ENCODE measurements at regions not wholly inside any gene's neighbourhood (a gene's known extent, or its start where the extent isn't known, plus 50 kb on each side); places are given as distances from the start of the nearest gene placed in this dataset.

DNA sequence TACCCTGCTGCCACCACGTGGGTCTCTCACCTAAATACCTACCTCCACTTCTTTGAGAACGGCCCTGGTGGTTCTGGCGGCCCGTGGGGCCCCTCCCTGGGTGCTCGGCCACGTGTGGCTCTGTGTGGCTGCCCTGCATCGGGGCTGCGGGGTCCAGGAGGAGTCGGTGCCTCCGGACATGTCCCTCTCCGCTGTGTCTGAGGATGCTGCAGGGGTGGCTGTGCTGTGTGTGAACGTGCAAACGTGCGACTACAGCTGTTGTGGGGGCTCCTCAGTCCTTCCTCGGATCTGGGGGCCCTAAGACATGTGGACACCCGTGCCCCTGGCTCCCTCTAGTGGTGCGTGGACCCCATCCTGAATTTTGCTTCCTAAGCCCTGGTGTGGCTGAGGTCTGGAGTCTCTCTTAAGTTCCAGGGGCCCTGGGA lies 691.8 kb downstream of the QKI start:
- Histone ChIP-seq H3K27me3 (ENCODE audit: control insufficient read depth in 2 of 2, insufficient read depth in 2 of 2, low read length in 2 of 2) (peaks cover 2 to 12% of the 10 kb centered on the region in 2 experiments; a peak in 2 of 5 replicates), H2AFZ (ENCODE audit: low read depth, low read length) (peak overlapping the region; percentile 86), H3K9ac (ENCODE audit: insufficient read depth in 1 of 2, low read depth in 2 of 2, low read length in 2 of 2) (peak overlapping the region in 1 of 2 experiments; percentile 11; a peak in 1 of 4 replicates), H3K79me2 (ENCODE audit: control insufficient read depth, insufficient read depth, low read length) (no peaks in the 10 kb centered on the region), H3K4me1 (replicated peaks in 1 of 2; ENCODE audit: control insufficient read depth in 2 of 2, insufficient read depth in 2 of 2, low read length in 2 of 2) (peaks cover 5 to 21% of the 10 kb centered on the region in 2 experiments; a peak in 4 of 5 replicates), H3K27ac (ENCODE audit: extremely low read depth, low read depth, low read length) (no peak overlapping the region), H3K4me2 (ENCODE audit: insufficient read depth, low read length) (peak overlapping the region; percentile 64), H3K9me3 (replicated peaks; ENCODE audit: control insufficient read depth, insufficient read depth, low read depth, low read length) (no peaks in the 10 kb centered on the region), H3K36me3 (ENCODE audit: control insufficient read depth, insufficient read depth, low read length) (no peaks in the 10 kb centered on the region), H4K20me1 (replicated peaks; ENCODE audit: control insufficient read depth, insufficient read depth, low read length) (no peaks in the 10 kb centered on the region), H3K9me1 (ENCODE audit: control insufficient read depth, insufficient read depth, low read length) (no peaks in the 10 kb centered on the region), H3K4me3 (peak overlapping the region; percentile 14; the same call in 1 of the 2 replicates)
- ChIA-PET POLR2A (no interaction called here), CTCF (ENCODE audit: low intra/inter-chr PET ratio) (no interaction called here)
- BruUV-seq (replicated peaks), result no TSS peak
- peak; percentile 68 to 74 (median 70) for DNase-seq (ENCODE audit: extremely low read depth in 1 of 4, low spot score in 3 of 4)
- peak; percentile 75 for FAIRE-seq
- intact Hi-C loops (cut with micrococcal nuclease) (loop anchor here (5.0 to 10.0 kb wide), 4 partner anchors 149 to 924 kb away; partner anchors contain the start of gene QKI), in situ Hi-C loops (cut with MboI) (loop anchor here (5.0 to 10.0 kb wide), 2 partner anchors 682 to 924 kb away; no protein-coding TSS in a partner anchor)
- WGBS (ENCODE audit: insufficient coverage, low coverage, missing lambda C conversion rate), result 7% methylated on average over 17 of the region's 17 CpGs
- ATAC-seq, result peak; percentile 86
- TF ChIP-seq MCM7 (IDR thresholded peaks at IDR 0.05) (no peak), THRAP3 (IDR thresholded peaks at IDR 0.05; ENCODE audit: borderline replicate concordance) (no peak), SMAD4 (CRISPR knock-in tag; conservative IDR thresholded peaks at IDR 0.05) (peak; percentile 45; the same call in 1 of the 2 replicates), HCFC1 (IDR thresholded peaks at IDR 0.05; ENCODE audit: low read depth, low read length) (0 out of 2 replicates have a peak, but pooled peaks have one; percentile 10), STAG1 (CRISPR knock-in tag; IDR thresholded peaks at IDR 0.05; ENCODE audit: borderline replicate concordance) (peak; percentile 32; the same call in 1 of the 2 replicates), NFIC (IDR thresholded peaks at IDR 0.05) (no peak), CTBP1 (IDR thresholded peaks at IDR 0.05; ENCODE audit: borderline replicate concordance) (peak; percentile 52; the same call in 1 of the 2 replicates), PURB (CRISPR knock-in tag; IDR thresholded peaks at IDR 0.05; ENCODE audit: low read depth) (no peak), RAD21 (CRISPR knock-in tag; conservative IDR thresholded peaks at IDR 0.05 in 1 of 2, IDR thresholded peaks at IDR 0.05 in 1 of 2) (peak; percentile 60 to 72), RBBP5 (IDR thresholded peaks at IDR 0.05; ENCODE audit: borderline replicate concordance, insufficient read depth, low read length, poor library complexity, severe bottlenecking) (no peak), CSDE1 (IDR thresholded peaks at IDR 0.05) (no peak), EP400 (IDR thresholded peaks at IDR 0.05) (peak; percentile 46; the same call in 1 of the 2 replicates)
- TF ChIP-seq, protein P1, sequence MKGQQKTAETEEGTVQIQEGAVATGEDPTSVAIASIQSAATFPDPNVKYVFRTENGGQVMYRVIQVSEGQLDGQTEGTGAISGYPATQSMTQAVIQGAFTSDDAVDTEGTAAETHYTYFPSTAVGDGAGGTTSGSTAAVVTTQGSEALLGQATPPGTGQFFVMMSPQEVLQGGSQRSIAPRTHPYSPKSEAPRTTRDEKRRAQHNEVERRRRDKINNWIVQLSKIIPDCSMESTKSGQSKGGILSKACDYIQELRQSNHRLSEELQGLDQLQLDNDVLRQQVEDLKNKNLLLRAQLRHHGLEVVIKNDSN (CRISPR knock-in tag; IDR thresholded peaks at IDR 0.05), result peak; percentile 9; the same call in 1 of the 2 replicates
- TF ChIP-seq, protein P2, sequence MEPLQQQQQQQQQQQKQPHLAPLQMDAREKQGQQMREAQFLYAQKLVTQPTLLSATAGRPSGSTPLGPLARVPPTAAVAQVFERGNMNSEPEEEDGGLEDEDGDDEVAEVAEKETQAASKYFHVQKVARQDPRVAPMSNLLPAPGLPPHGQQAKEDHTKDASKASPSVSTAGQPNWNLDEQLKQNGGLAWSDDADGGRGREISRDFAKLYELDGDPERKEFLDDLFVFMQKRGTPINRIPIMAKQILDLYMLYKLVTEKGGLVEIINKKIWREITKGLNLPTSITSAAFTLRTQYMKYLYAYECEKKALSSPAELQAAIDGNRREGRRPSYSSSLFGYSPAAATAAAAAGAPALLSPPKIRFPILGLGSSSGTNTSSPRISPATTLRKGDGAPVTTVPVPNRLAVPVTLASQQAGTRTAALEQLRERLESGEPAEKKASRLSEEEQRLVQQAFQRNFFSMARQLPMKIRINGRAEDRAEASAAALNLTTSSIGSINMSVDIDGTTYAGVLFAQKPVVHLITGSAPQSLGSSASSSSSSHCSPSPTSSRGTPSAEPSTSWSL (CRISPR knock-in tag; IDR thresholded peaks at IDR 0.05; ENCODE audit: borderline replicate concordance), result no peak
- TF ChIP-seq, protein P3, sequence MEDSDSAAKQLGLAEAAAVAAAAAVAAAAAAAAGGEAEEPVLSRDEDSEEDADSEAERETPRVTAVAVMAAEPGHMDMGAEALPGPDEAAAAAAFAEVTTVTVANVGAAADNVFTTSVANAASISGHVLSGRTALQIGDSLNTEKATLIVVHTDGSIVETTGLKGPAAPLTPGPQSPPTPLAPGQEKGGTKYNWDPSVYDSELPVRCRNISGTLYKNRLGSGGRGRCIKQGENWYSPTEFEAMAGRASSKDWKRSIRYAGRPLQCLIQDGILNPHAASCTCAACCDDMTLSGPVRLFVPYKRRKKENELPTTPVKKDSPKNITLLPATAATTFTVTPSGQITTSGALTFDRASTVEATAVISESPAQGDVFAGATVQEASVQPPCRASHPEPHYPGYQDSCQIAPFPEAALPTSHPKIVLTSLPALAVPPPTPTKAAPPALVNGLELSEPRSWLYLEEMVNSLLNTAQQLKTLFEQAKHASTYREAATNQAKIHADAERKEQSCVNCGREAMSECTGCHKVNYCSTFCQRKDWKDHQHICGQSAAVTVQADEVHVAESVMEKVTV (CRISPR knock-in tag; IDR thresholded peaks at IDR 0.05), result peak; percentile 59
- TF ChIP-seq, protein P4, sequence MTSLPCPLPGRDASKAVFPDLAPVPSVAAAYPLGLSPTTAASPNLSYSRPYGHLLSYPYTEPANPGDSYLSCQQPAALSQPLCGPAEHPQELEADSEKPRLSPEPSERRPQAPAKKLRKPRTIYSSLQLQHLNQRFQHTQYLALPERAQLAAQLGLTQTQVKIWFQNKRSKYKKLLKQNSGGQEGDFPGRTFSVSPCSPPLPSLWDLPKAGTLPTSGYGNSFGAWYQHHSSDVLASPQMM (CRISPR knock-in tag; IDR thresholded peaks at IDR 0.05), result no peak
- TF ChIP-seq, protein P5, sequence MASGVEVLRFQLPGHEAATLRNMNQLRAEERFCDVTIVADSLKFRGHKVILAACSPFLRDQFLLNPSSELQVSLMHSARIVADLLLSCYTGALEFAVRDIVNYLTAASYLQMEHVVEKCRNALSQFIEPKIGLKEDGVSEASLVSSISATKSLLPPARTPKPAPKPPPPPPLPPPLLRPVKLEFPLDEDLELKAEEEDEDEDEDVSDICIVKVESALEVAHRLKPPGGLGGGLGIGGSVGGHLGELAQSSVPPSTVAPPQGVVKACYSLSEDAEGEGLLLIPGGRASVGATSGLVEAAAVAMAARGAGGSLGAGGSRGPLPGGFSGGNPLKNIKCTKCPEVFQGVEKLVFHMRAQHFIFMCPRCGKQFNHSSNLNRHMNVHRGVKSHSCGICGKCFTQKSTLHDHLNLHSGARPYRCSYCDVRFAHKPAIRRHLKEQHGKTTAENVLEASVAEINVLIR (CRISPR knock-in tag; IDR thresholded peaks at IDR 0.05), result no peak

Data from K562 (cell line).